HL-60 (cell line): ENCODE measurements at regions not wholly inside any gene's neighbourhood (a gene's known extent, or its start where the extent isn't known, plus 50 kb on each side); places are given as distances from the start of the nearest gene placed in this dataset.
"Not testable (repeated sequence)": the region's sequence is repeated elsewhere in the genome, so short reads cannot be mapped to it uniquely, and the experiment has no call there.

Experiments used
- CTCF ChIP-seq: IDR thresholded peaks from one replicate; pipeline ENCODE4 v1.5.1; 2011; ENCODE audit warnings: low read length, control low read depth, inconsistent platforms; ENCODE audit not compliant: insufficient read depth
- POLR2AphosphoS5 ChIP-seq: IDR thresholded peaks from 2 replicates; pipeline ENCODE4 v1.6.1; 2012; ENCODE audit warnings: low read depth
- REST ChIP-seq: IDR thresholded peaks from 2 replicates; pipeline ENCODE4 v1.6.1; 2012; ENCODE audit warnings: low read depth; ENCODE audit not compliant: insufficient replicate concordance

- TF ChIP-seq CTCF, POLR2AphosphoS5, REST: not testable (repeated sequence)
These were observed 734.1 kb downstream of the TFAP2A start for GRCh38 chr6:9680727-9681126.
